Uterus (tissue), 2 donors: ENCODE measurements at regions not wholly inside any gene's neighbourhood (a gene's known extent, or its start where the extent isn't known, plus 50 kb on each side); places are given as distances from the start of the nearest gene placed in this dataset.

Experiments
- CTCF ChIP-seq, 4 experiments: fragments of 200-600 bp in 2 of 4; fragments of 450-650 bp in 2 of 4; sonication (generic) in 2 of 4; IDR thresholded peaks; one replicate each; pipeline ENCODE4 v1.5.1; 2016 to 2019; ENCODE audit warnings: antibody characterized with exemption in 4 of 4, mild to moderate bottlenecking in 2 of 4, moderate library complexity in 1 of 4
- POLR2A ChIP-seq, 2 donors: fragments of 450-650 bp; IDR thresholded peaks; one replicate each; pipeline ENCODE4 v1.6.1; 2016; ENCODE audit warnings: antibody characterized with exemption in 2 of 2, mild to moderate bottlenecking in 1 of 2, moderate library complexity in 1 of 2

- TF ChIP-seq CTCF (IDR thresholded peaks at IDR 0.05) (no peak), POLR2A (IDR thresholded peaks at IDR 0.05) (no peak)
Measured at GRCh38 chr13:32863596-32863995, 152.6 kb upstream of the KL start.
